Retinal pigment epithelial cell (primary cell): ENCODE measurements at regions not wholly inside any gene's neighbourhood (a gene's known extent, or its start where the extent isn't known, plus 50 kb on each side); places are given as distances from the start of the nearest gene placed in this dataset.

Experiments
- DNase-seq: peaks from one replicate; pipeline ENCODE4 v3.0.0-alpha.2; 2010; ENCODE audit warnings: low read depth
- H3K4me3 ChIP-seq: 2 replicates; pipeline ENCODE4 v1.5.1; 2011; ENCODE audit warnings: mild to moderate bottlenecking, low read length, control low read depth, moderate library complexity
- TF ChIP-seq, protein P1 (sequence below): conservative IDR thresholded peaks from 2 replicates; pipeline ENCODE4 v1.5.1; 2011; ENCODE audit warnings: low read depth, low read length, control low read depth, inconsistent platforms

DNA sequence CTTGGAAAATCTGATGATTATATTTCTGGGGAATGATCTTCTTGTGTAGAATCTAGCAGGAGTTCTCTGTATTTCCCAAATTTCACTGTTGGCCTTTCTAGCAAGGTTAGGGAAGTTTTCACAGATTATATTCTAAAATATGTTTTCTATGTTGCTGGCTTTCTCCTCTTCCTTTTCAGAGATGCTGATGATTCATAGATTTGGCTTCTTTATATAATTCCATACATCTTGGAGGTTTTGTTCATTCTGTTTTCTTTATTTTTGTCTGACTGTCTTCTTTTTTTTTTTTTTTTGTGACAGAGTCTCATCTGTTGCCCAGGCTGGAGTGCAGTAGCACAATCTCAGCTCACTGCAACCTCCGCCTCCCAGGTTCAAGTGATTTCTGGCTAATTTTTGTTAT, 957.9 kb upstream of the SLIT2 start:
- TF ChIP-seq, protein P1, sequence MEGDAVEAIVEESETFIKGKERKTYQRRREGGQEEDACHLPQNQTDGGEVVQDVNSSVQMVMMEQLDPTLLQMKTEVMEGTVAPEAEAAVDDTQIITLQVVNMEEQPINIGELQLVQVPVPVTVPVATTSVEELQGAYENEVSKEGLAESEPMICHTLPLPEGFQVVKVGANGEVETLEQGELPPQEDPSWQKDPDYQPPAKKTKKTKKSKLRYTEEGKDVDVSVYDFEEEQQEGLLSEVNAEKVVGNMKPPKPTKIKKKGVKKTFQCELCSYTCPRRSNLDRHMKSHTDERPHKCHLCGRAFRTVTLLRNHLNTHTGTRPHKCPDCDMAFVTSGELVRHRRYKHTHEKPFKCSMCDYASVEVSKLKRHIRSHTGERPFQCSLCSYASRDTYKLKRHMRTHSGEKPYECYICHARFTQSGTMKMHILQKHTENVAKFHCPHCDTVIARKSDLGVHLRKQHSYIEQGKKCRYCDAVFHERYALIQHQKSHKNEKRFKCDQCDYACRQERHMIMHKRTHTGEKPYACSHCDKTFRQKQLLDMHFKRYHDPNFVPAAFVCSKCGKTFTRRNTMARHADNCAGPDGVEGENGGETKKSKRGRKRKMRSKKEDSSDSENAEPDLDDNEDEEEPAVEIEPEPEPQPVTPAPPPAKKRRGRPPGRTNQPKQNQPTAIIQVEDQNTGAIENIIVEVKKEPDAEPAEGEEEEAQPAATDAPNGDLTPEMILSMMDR = no peak
- H3K4me3 ChIP-seq = no peak overlapping the region
- no peak for DNase-seq

- DNase-seq = no peak
- no peak overlapping the region for H3K4me3 ChIP-seq
- TF ChIP-seq, protein P1 = no peak
Observed at GRCh38 chr4:19293080-19293479, 958.6 kb upstream of the SLIT2 start.

GRCh38 chr4:19286924-19287323, 964.8 kb upstream of the SLIT2 start:
- TF ChIP-seq, protein P1 = no peak
- DNase-seq = no peak
- no peak overlapping the region for H3K4me3 ChIP-seq

DNA sequence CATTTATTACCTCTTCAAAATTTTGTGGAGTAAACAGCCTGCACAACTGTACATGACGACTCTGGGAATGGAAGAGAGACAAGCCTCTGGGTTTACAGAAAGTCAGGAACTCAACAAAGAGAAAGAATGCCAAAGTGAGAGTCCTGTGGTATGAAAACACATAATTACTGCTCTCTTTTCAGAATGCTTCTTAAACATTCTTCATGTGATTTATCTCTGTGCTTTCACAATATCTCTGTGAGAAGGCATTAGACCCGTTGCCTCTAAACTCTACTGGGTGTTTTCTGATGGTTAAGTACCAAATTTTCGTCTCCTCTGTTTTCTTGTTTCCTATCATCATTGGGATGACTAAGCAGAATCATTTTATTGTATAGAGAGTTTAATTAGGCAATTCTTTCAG, 966.6 kb upstream of the SLIT2 start:
- DNase-seq = no peak
- TF ChIP-seq, protein P1 = no peak
- no peak overlapping the region for H3K4me3 ChIP-seq

GRCh38 chr4:19278665-19279064, 973.0 kb upstream of the SLIT2 start:
- H3K4me3 ChIP-seq = no peak overlapping the region
- TF ChIP-seq, protein P1 = no peak
- no peak for DNase-seq

GRCh38 chr4:19266566-19266965, 985.1 kb upstream of the SLIT2 start:
- TF ChIP-seq, protein P1 = no peak
- no peak overlapping the region for H3K4me3 ChIP-seq
- no peak for DNase-seq

- TF ChIP-seq, protein P1 = no peak
- H3K4me3 ChIP-seq = no peak overlapping the region
- no peak for DNase-seq
Observed at GRCh38 chr4:19262467-19262866, 989.2 kb upstream of the SLIT2 start.
